COLO829 (cell line): ENCODE measurements at regions not wholly inside any gene's neighbourhood (a gene's known extent, or its start where the extent isn't known, plus 50 kb on each side); places are given as distances from the start of the nearest gene placed in this dataset.

Source experiments
- DNase-seq: peaks from one replicate; pipeline ENCODE4 v3.0.0; 2012; ENCODE audit warnings: low spot score

DNA sequence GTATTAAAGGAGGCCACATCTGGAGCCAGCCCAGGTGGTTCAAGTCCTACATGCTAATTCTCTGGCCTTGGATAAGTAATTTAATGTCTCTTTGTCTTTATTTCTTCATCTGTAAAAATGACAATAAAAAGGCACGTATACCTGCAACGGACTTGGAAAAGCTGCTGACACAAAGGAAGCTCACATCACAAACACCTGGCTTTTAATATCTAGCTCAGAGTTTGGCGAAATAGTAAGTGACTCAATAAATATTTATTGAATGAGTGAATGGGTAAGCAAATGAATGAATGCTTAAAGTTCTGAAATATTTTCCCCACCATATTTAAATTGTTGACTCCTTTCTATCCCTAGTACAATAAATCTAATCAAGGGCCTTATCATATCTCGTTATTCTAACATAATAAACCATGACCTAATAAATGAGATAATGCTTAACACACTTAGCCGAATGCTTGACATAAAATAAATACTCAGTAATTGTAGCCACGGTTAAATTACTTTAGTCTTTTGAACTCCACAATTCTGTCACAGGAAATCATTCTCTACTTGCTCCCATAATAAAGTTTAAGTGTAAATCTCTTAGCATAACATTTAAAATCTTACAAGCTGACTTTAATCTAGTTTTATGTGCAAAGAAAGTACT lies 74.7 kb upstream of the PALMD start:
- DNase-seq = no peak

DNA sequence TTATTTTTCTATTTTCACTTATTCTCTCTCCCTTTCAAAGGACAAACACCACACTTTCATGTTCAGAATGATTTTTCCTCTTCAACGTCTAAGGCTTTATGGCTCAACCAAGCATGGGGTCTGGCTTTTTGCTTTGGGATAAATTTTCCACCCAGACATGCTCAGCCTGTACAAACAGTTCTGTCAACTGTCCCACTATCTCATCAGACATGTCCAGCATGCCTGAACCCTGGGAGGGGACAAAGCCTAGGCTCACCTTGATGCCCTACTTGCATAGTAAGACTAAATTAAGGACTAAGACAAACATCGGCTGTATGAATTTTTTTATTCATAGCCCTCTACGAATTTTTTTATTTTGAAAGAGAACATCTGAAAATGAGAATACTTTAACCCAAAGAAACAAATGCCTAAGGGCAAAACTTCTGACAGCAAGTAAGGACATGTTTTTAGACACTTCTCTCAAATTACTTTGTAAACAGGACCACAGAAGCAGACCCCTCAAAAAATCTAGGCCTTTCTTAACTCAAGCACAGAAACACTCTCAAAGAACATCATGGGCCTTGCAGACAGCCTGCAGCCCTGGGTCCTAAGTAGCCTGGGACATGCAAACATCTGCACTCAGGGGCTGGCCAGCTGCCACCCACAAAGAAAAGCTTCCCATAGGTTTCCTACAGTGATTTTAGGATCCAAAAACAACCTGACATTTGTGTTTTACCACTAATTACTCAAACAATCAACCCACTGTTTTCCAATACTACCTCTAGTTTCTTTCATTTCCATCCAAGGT lies 72.3 kb upstream of the PALMD start:
- DNase-seq = no peak

DNA sequence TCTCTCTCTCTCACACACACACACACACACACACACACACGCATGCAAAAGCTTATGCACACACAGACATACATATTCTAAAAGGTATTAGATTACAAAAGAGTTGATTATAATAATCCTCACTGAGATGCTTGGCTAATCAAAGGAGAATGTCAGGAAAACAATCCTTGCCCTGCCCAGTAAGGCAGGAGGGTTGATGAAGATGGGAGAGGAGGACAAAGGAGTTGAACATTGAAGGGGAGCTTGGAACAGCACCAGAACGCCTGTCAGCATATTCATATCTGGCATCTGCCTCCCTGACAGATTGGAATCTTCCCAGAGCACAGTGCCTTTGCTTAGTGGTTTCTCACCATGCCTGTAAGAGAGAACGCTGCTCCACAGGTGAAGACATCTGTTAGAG lies 68.6 kb upstream of the PALMD start:
- DNase-seq = no peak

DNA sequence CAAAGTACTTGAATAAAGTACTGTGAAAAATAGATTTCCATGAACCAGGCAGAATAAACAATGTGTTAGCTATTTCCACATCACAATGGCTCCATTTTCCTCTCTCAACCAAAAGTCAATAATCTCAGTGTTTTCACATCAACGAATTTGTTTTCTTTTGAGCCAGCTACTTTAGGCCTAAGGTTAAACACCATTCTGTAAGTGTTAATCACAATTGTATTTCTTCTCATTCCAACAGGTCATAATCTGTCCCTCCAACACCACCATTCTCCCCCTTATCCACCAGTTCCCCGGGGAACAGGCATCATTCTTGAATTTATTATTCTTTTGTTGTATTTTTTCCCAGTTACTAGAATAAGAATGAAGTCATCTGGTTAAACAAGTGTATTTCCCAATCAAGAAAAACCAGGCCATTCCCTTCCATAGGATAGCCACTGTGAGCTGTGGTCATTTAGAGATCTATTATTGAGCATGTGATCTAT lies 66.2 kb upstream of the PALMD start:
- no peak for DNase-seq

DNA sequence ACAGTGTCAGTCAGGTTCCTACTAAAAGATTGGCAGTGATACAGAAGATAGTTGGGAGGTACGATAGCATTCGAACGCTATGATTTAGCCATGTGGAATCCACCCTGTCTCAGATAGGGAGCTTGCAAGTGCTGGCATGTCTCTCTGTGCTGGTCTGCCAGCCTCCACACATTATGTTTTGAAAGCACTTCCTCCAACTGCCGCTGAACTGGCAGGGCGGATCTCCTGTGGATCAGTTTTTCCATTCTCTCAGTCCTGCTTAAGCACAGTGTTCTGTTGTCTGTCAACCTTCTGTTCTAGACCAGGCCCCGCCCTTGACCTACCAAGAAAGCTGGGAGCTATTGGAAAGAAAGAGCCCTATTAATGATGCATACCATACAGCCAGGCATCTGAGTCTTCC lies 65.5 kb upstream of the PALMD start:
- peak; percentile 42 for DNase-seq

DNA sequence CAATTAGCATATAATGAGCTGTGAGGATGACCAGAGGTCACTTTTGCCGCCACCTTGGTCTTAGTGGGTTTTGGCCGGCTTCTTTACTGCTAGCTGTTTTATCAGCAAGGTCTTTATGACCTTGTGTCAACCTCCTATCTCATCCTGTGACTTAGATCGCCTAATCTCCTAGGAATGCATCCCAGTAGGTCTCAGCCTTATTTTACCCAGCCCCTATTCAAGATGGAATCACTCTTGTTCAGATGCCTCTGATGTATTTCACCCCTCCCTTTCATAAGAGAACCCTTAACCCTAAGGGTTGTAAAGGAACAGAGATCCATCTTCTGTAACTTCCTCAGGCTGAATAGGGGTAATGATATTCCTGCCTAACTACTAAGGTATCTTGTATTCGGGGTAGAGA lies 58.9 kb upstream of the PALMD start:
- DNase-seq = no peak

DNA sequence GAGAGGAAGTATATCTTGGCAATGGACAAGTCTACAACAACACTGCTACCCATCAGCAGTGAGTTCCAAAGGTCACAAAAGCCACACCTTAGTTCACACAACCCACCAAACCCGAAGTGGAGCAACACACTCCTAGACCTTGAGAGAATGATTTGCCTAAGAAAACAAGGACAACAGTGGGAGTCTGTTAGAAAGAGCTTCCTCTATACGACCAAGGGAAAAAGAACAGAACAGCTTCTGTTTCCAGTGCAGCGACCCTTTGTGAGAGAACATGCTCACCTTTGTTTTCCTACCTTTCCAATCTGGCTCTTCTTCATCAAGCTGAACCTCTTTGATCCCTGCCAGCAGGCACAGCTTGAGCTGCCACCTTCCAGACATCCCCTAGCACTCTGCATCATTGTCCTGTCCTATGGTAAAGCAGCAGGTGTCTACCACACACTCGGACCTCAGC lies 56.7 kb upstream of the PALMD start:
- no peak for DNase-seq

DNA sequence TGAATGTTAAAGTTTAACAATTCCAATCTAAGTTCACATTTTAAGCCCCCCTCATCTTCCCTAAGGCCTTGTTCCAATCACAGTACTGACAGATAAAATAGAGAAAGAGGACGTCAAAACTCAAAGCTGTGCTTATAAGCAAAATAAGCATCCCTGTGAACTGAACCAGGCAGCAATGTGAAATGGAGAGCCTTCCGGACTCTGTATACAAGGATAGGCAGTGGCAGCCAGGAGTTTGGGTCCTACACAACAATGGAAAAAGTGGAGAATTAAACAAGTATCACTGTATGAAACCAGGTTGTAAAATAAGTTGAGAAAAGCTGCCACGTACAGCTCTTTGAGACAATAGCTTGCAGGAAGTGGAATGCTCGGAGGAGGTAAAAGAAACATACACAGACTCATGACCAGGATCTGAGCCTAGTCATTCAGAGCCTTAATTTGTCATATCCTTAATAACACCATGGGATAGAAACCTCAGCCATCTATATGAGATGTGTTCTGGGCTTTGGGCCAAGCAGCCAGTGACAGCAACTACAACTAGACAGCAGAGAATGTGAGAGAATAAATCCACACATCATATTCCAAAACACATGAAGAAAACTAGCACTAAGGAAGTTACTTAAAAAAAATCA lies 55.2 kb upstream of the PALMD start:
- DNase-seq = no peak

DNA sequence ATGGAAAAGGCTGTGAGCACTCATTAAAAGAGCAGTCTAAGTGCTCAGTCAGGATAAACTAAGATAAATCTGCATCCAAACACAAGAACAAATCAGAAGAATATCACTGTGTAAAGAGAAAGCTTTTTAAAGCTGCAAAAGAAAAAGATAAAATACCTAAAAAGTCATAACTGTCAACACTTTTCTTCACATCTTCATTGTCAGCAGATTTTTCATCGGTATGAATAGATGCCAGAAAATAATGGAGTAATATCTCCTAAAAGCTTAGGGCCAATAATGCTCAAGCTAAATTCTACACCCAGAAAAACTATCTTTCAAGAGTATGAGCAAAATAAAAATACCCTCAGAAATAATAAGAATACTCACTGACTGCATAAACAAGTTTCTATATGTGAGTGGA lies 54.0 kb upstream of the PALMD start:
- DNase-seq = no peak

DNA sequence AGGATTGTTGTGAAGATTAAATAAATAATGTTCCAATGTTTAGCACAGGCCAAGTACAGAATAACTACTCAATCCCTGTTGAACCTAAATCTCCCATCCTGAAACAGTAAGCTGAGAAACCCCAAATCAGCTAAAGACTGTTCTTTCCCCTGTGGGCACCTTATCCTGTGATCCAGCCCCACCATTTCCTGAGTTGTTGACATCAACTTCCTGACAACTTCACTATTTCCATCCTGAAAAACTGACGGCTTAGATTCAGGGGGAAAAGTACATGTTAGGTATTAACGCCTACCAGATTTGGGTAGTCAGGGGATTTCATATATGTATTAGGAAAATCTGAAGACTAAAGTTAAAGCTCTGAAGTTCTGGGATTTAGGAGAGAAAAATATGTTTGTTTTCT lies 51.7 kb upstream of the PALMD start:
- DNase-seq = no peak

DNA sequence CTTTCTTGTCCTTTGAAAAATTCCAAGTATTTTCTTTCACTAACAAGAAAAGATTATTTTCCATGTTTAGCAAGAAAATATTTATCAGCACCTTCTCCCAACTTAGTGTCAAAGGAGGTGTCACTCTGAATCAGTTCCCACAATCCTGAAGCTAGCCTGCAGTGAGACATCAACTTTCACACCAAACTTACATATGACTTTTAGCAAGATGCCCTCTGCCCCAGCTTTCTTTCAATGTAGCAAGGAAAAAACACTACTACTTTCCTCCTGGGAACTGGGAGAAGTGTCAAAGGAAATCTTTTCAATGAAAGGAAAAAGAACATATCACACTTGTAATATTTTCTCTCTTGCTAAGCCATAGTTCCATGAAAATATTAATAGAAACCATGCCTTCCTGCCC lies 50.9 kb upstream of the PALMD start:
- no peak for DNase-seq

DNA sequence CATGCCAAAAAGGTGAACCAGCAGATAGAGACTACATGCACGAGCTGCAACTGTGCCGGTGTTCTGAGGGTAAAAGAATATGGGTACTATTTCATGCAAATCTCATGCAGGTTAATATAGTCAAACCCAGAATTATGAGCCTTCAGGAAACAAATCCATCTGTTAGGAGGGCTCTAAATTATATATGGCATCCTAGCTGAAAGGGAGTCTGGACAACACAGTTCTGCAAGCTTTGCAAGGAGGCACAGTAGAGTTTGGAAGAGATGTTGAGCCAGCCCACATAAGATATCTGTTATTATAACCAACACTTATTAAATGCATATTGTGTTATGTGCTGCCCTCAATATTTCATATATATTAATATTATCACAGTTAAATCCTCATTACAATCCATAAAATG lies 50.5 kb upstream of the PALMD start:
- no peak for DNase-seq
